CD14-positive monocyte (primary cell): ENCODE measurements at regions not wholly inside any gene's neighbourhood (a gene's known extent, or its start where the extent isn't known, plus 50 kb on each side); places are given as distances from the start of the nearest gene placed in this dataset.

ENCODE experiments used
- DNase-seq, 3 donors: peaks; one replicate each; pipeline ENCODE4 v3.0.0-alpha.2; 2011 to 2022
- H2AFZ ChIP-seq: 2 replicates; pipeline ENCODE4 v1.6.0; 2012; ENCODE audit warnings: mild to moderate bottlenecking, low read depth, low read length, inconsistent platforms; ENCODE audit not compliant: insufficient read depth, poor library complexity, severe bottlenecking
- H3K27ac ChIP-seq, 2 donors: 1 replicate in 1 of 2; 2 replicates in 1 of 2; pipeline ENCODE4 v1.5.1; 2012 to 2013; ENCODE audit warnings: low read length in 2 of 2, control low read depth in 1 of 2, inconsistent platforms in 1 of 2, low read depth in 1 of 2, mild to moderate bottlenecking in 1 of 2
- H3K27me3 ChIP-seq, 2 donors: one replicate each; pipeline versions ENCODE4 v1.6.0 to v1.6.1; 2011 to 2013; ENCODE audit warnings: low read length in 2 of 2; ENCODE audit not compliant: control insufficient read depth in 2 of 2, insufficient read depth in 2 of 2
- H3K36me3 ChIP-seq, 2 donors: replicated peaks in 1 of 2; 1 replicate in 1 of 2; 2 replicates in 1 of 2; pipeline versions ENCODE4 v1.5.1 to v1.6.1; 2012 to 2013; ENCODE audit warnings: low read length in 2 of 2, control low read depth in 1 of 2, inconsistent platforms in 1 of 2, mild to moderate bottlenecking in 1 of 2; ENCODE audit not compliant: insufficient read depth in 2 of 2, control insufficient read depth in 1 of 2
- H3K4me1 ChIP-seq, 2 donors: 1 replicate in 1 of 2; 2 replicates in 1 of 2; pipeline versions ENCODE4 v1.5.1 to v1.6.1; 2012 to 2013; ENCODE audit warnings: low read length in 2 of 2, control low read depth in 1 of 2, inconsistent platforms in 1 of 2, mild to moderate bottlenecking in 1 of 2, moderate library complexity in 1 of 2; ENCODE audit not compliant: insufficient read depth in 2 of 2, control insufficient read depth in 1 of 2
- H3K4me2 ChIP-seq: replicated peaks from 2 replicates; pipeline ENCODE3; 2012; ENCODE audit warnings: low read length, moderate library complexity, mild to moderate bottlenecking; ENCODE audit not compliant: poor library complexity, severe bottlenecking; ENCODE audit errors: extremely low read depth
- H3K4me3 ChIP-seq, 3 experiments: fragments of 200-600 bp in 1 of 3; sonication (generic) in 1 of 3; replicated peaks in 1 of 3; 1 replicate in 2 of 3; 2 replicates in 1 of 3; pipeline ENCODE4 v1.5.1; 2011 to 2013; ENCODE audit warnings: low read length in 3 of 3, mild to moderate bottlenecking in 3 of 3, control low read depth in 2 of 3, low read depth in 2 of 3, inconsistent platforms in 1 of 3, moderate library complexity in 1 of 3
- H3K79me2 ChIP-seq: 2 replicates; pipeline ENCODE4 v1.6.0; 2012; ENCODE audit warnings: mild to moderate bottlenecking, control low read depth, inconsistent platforms, low read length, moderate library complexity; ENCODE audit not compliant: insufficient read depth
- H3K9ac ChIP-seq: 2 replicates; pipeline ENCODE4 v1.6.0; 2017; ENCODE audit warnings: low read length, mild to moderate bottlenecking; ENCODE audit not compliant: insufficient read depth, poor library complexity, severe bottlenecking
- H3K9me3 ChIP-seq, 2 donors: replicated peaks in 1 of 2; 1 replicate in 1 of 2; 2 replicates in 1 of 2; pipeline versions ENCODE4 v1.5.1 to v1.6.1; 2012 to 2013; ENCODE audit warnings: low read length in 2 of 2, control low read depth in 1 of 2; ENCODE audit not compliant: control insufficient read depth in 1 of 2, insufficient read depth in 1 of 2
- H4K20me1 ChIP-seq: 2 replicates; pipeline ENCODE4 v1.6.0; 2012; ENCODE audit warnings: mild to moderate bottlenecking, low read length, control low read depth, moderate library complexity; ENCODE audit not compliant: insufficient read depth
- H3K27ac Mint-ChIP-seq, 7 donors: one replicate each; pipeline ENCODE4 v1.8.0; 2020; ENCODE audit warnings: mild to moderate bottlenecking in 7 of 7, mixed read lengths in 7 of 7, moderate library complexity in 6 of 7, inconsistent platforms in 2 of 7
- H3K27me3 Mint-ChIP-seq, 3 donors: one replicate each; pipeline ENCODE4 v1.8.0; 2021 to 2022; ENCODE audit warnings: low read depth in 3 of 3, mild to moderate bottlenecking in 3 of 3, mixed read lengths in 3 of 3, moderate library complexity in 3 of 3, inconsistent platforms in 1 of 3
- H3K36me3 Mint-ChIP-seq, 2 donors: one replicate each; pipeline ENCODE4 v1.8.0; 2020; ENCODE audit warnings: mixed read lengths in 2 of 2, inconsistent platforms in 1 of 2, mild to moderate bottlenecking in 1 of 2
- H3K4me1 Mint-ChIP-seq: one replicate; pipeline ENCODE4 v1.8.0; 2020; ENCODE audit warnings: mild to moderate bottlenecking, mixed read lengths
- H3K4me3 Mint-ChIP-seq, 2 donors: one replicate each; pipeline ENCODE4 v1.8.0; 2020; ENCODE audit warnings: mild to moderate bottlenecking in 2 of 2, mixed read lengths in 2 of 2, moderate library complexity in 1 of 2
- H3K9me3 Mint-ChIP-seq, 7 donors: one replicate each; pipeline ENCODE4 v1.8.0; 2020 to 2022; ENCODE audit warnings: mixed read lengths in 7 of 7, mild to moderate bottlenecking in 6 of 7, moderate library complexity in 6 of 7, inconsistent platforms in 2 of 7
- CTCF ChIP-seq: fragments of 200-600 bp; IDR thresholded peaks from one replicate; pipeline ENCODE4 v1.8.0; 2022; ENCODE audit warnings: antibody characterized with exemption, mild to moderate bottlenecking
- WGBS: methylation state at CpG from one replicate; pipeline ENCODE4 v1.1.5; 2013; ENCODE audit warnings: missing lambda C conversion rate; ENCODE audit not compliant: insufficient coverage; 5-methylcytosine and 5-hydroxymethylcytosine counted together
- intact Hi-C, 2 donors: fragments of 100-400 bp; cut with micrococcal nuclease; formaldehyde crosslinking; loops; one replicate each; pipeline versions ENCODE4 v1.15.0 to v1.15.1; 2023

- Histone ChIP-seq H3K27me3 (no peaks in the 10 kb centered on the region), H2AFZ (no peak overlapping the region), H3K4me2 (no peak overlapping the region), H3K4me1 (no peaks in the 10 kb centered on the region), H3K36me3 (no peaks in the 10 kb centered on the region), H3K9ac (no peak overlapping the region), H3K4me3 (no peak overlapping the region), H4K20me1 (no peaks in the 10 kb centered on the region), H3K9me3 (peaks cover 0 to 2% of the 10 kb centered on the region in 2 donors), H3K79me2 (no peaks in the 10 kb centered on the region), H3K27ac (no peak overlapping the region)
- intact Hi-C loops = no loop called here
- no peak for TF ChIP-seq CTCF
- no peak for DNase-seq
- peaks cover 0 to 1% (median 0%) of the 10 kb centered on the region in 3 donors for H3K27me3 Mint-ChIP-seq
- H3K4me3 Mint-ChIP-seq = no peak overlapping the region
- WGBS = 33% methylated on average over 3 of the region's 4 CpGs
- H3K27ac Mint-ChIP-seq = no peak overlapping the region
- H3K36me3 Mint-ChIP-seq = no peaks in the 10 kb centered on the region
- H3K9me3 Mint-ChIP-seq = peaks cover 0 to 5% (median 3%) of the 10 kb centered on the region in 7 donors
- H3K4me1 Mint-ChIP-seq = no peaks in the 10 kb centered on the region
Observed at GRCh38 chr18:25814841-25815458, 275.5 kb downstream of the SS18 start.

GRCh38 chr18:25813110-25813509 lies 277.3 kb downstream of the SS18 start:
- H3K9me3 ChIP-seq = peaks cover 0 to 2% of the 10 kb centered on the region in 2 donors
- Mint-ChIP-seq H3K4me3 (no peak overlapping the region), H3K4me1 (no peaks in the 10 kb centered on the region), H3K27ac (no peak overlapping the region), H3K27me3 (peaks cover 0 to 1% (median 0%) of the 10 kb centered on the region in 3 donors), H3K9me3 (peaks cover 0 to 5% (median 2%) of the 10 kb centered on the region in 7 donors), H3K36me3 (no peaks in the 10 kb centered on the region)
- 82% methylated on average over 3 of the region's 5 CpGs for WGBS
- DNase-seq = no peak
- intact Hi-C loops = no loop called here
- no peak overlapping the region for H2AFZ ChIP-seq
- no peaks in the 10 kb centered on the region for H3K79me2 ChIP-seq
- H3K27me3 ChIP-seq = no peaks in the 10 kb centered on the region
- H4K20me1 ChIP-seq = no peaks in the 10 kb centered on the region
- H3K4me1 ChIP-seq = no peaks in the 10 kb centered on the region
- no peaks in the 10 kb centered on the region for H3K36me3 ChIP-seq
- no peak overlapping the region for H3K4me3 ChIP-seq
- no peak overlapping the region for H3K27ac ChIP-seq
- no peak for TF ChIP-seq CTCF
- no peak overlapping the region for H3K9ac ChIP-seq
- H3K4me2 ChIP-seq = no peak overlapping the region
